Heart left ventricle (tissue), 16 donors: ENCODE measurements at regions not wholly inside any gene's neighbourhood (a gene's known extent, or its start where the extent isn't known, plus 50 kb on each side); places are given as distances from the start of the nearest gene placed in this dataset.

Source experiments
- ATAC-seq, 4 donors: fragments of 200-7000 bp; cut with Tn5 transposase; one replicate each; pipeline ENCODE4 v1.9.1; 2020 to 2022; ENCODE audit warnings: moderate library complexity in 4 of 4, mild to moderate bottlenecking in 3 of 4, moderate number of reproducible peaks in 1 of 4
- DNase-seq, 5 donors: peaks; one replicate each; pipeline ENCODE4 v3.0.0-alpha.2; 2020
- H3K27ac ChIP-seq, 12 donors: fragments of 200-600 bp; sonication (generic) in 4 of 12; one replicate each; pipeline versions ENCODE4 v1.5.0 to v1.8.0; 2016 to 2022; ENCODE audit warnings: mild to moderate bottlenecking in 2 of 12
- H3K27me3 ChIP-seq, 9 donors: fragments of 200-600 bp; sonication (generic) in 2 of 9; one replicate each; pipeline versions ENCODE4 v1.5.1 to v1.8.0; 2016 to 2022; ENCODE audit warnings: mild to moderate bottlenecking in 3 of 9
- H3K36me3 ChIP-seq, 9 donors: fragments of 200-600 bp; sonication (generic) in 2 of 9; one replicate each; pipeline versions ENCODE4 v1.5.0 to v1.8.0; 2018 to 2022; ENCODE audit warnings: mild to moderate bottlenecking in 2 of 9
- H3K4me1 ChIP-seq, 12 donors: fragments of 200-600 bp; sonication (generic) in 4 of 12; one replicate each; pipeline versions ENCODE4 v1.5.0 to v1.8.0; 2016 to 2022; ENCODE audit warnings: mild to moderate bottlenecking in 3 of 12
- H3K4me3 ChIP-seq, 12 donors: fragments of 200-600 bp; sonication (generic) in 4 of 12; one replicate each; pipeline versions ENCODE4 v1.5.0 to v1.8.0; 2017 to 2022; ENCODE audit warnings: mild to moderate bottlenecking in 9 of 12, moderate library complexity in 4 of 12
- H3K9me3 ChIP-seq, 12 donors: fragments of 200-600 bp; sonication (generic) in 4 of 12; one replicate each; pipeline versions ENCODE4 v1.5.0 to v1.8.0; 2016 to 2022; ENCODE audit warnings: mild to moderate bottlenecking in 1 of 12
- POLR2A ChIP-seq, 2 donors: fragments of 450-650 bp; IDR thresholded peaks; one replicate each; pipeline ENCODE4 v1.6.1; 2017; ENCODE audit warnings: antibody characterized with exemption in 2 of 2, mild to moderate bottlenecking in 2 of 2, moderate library complexity in 2 of 2
- WGBS, 4 donors: extraction: QIAGEN DNeasy Blood & Tissue Kit in 2 of 4; methylation state at CpG; one replicate each; pipeline versions ENCODE4 v1.1.5 to v1.1.7; 2013 to 2018; 5-methylcytosine and 5-hydroxymethylcytosine counted together
- intact Hi-C, 10 donors: fragments of 100-400 bp; cut with DNase I; formaldehyde crosslinking; loops; one replicate each; pipeline versions ENCODE4 v1.11.1 to v1.14.2; 2022
- TF ChIP-seq, protein P1 (sequence below), 12 donors: fragments of 200-600 bp; sonication (generic) in 4 of 12; IDR thresholded peaks; one replicate each; pipeline versions ENCODE4 v1.5.0 to v1.8.0; 2018 to 2022; ENCODE audit warnings: antibody characterized with exemption in 12 of 12, mild to moderate bottlenecking in 5 of 12
- donor health status: ischemic (EF 13 %, LVEDD 7.1; RV severe dilation, severe dysfunction).
- donor health status: healthy with polysubstance abuse.
- donor health status: DM: no; HTN: yes; CAD: no.
- donor health status: DM: no; HTN: no; CAD: no.
- donor health status: ischemic (EF 25% LVEDD 6.9; RV normal size, moderate dysfunction).
- donor health status: ischemic (EF 25% LVEDD 5.7; RV mildly dilated, moderate dysfunction).
- donor health status: healthy.
- donor health status: DM: yes; HTN: yes; CAD: no.
- donor health status: ischemic (EF 35%, LVEDD 5.7; RV mildly dilated, moderate dysfunction).
- donor health status: nonischemic (EF 11% LVEDD 7.7; RV severe dilation, severe dysfunction).
- donor health status: DM: yes; HTN: yes; CAD: no.
- donor health status: PGD.
- donor health status: ischemic (EF 29% LVEDD 5.4; RV normal size, mild dysfunction).
- donor health status: nonischemic (EF 23%, LVEDD 6.1; RV moderate dilation, normal function).

DNA sequence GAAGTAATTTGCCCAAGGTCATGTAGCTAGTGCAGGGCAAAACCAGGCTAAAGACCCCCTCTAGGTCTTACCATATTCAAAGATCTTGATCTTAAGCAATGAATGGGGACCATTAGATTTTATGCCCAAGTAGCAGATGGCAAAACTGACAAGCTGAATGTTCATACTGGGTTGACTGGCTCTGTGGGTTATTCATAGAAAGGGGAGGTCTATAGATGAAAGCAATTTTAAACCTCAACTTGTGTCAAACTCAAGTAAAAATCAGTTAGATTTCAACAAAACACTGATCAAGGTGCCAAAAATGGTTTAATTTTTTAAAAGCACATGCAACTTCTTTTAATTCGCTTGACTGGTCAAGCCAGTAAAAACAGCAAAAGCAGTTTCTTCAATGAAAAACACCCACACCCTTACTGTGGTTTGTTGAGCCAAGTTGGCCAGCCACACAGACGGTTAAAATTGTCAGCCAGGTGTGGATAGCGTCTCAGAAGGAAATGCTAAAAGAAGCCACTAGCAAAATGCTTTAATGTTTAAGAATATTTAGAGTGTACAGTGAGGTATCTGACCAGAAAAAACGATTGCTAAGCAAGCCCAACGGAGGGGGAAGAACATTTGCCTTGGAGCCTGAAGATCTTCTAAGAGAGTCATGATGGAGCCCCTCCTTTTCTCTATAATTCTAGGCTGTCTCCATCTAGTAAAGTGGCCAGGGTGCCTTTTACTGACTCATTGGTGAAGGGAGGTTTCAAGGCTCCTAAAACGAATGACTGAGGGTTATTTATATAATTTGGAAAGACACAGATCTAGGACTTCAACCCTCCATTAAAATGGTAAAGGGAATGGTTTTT, 539.6 kb upstream of the CLINT1 start:
- intact Hi-C loops = no loop called here
- Histone ChIP-seq H3K27me3 (no peaks in the 10 kb centered on the region), H3K36me3 (no peaks in the 10 kb centered on the region), H3K4me3 (no peak overlapping the region), H3K9me3 (peaks cover 0 to 14% (median 4%) of the 10 kb centered on the region in 12 donors), H3K27ac (no peak overlapping the region), H3K4me1 (no peaks in the 10 kb centered on the region)
- no peak for DNase-seq
- TF ChIP-seq, protein P1, sequence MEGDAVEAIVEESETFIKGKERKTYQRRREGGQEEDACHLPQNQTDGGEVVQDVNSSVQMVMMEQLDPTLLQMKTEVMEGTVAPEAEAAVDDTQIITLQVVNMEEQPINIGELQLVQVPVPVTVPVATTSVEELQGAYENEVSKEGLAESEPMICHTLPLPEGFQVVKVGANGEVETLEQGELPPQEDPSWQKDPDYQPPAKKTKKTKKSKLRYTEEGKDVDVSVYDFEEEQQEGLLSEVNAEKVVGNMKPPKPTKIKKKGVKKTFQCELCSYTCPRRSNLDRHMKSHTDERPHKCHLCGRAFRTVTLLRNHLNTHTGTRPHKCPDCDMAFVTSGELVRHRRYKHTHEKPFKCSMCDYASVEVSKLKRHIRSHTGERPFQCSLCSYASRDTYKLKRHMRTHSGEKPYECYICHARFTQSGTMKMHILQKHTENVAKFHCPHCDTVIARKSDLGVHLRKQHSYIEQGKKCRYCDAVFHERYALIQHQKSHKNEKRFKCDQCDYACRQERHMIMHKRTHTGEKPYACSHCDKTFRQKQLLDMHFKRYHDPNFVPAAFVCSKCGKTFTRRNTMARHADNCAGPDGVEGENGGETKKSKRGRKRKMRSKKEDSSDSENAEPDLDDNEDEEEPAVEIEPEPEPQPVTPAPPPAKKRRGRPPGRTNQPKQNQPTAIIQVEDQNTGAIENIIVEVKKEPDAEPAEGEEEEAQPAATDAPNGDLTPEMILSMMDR (IDR thresholded peaks at IDR 0.05) = no peak
- TF ChIP-seq POLR2A (IDR thresholded peaks at IDR 0.05) = no peak
- no peak for ATAC-seq
- WGBS, 4 donors = 61 to 68% (median 67%) methylated on average over 6 of the region's 6 CpGs

DNA sequence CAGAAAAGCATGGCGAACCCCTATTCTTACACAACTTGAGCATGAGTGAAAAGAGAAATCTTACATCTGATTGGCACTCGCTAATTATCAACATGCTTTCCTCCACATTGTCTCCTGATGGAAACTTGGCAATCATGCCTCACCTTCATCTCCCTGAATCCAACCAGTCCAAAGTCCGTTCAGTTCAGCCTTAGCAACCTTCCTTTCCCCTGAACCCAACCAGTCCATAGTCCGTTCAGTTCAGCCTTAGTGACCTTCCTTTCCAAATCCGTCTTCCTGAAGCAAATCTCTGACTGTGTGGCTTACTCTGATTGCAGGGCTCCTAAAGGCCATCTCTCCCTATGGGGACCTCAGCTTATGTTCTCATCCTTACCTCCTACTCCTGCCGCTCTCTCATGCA, 538.3 kb upstream of the CLINT1 start:
- WGBS, 4 donors = 83 to 92% (median 86%) methylated on average over 6 of the region's 6 CpGs
- intact Hi-C loops = no loop called here
- Histone ChIP-seq H3K4me3 (no peak overlapping the region), H3K36me3 (no peaks in the 10 kb centered on the region), H3K27ac (no peak overlapping the region), H3K9me3 (peaks cover 0 to 1% (median 0%) of the 10 kb centered on the region in 12 donors), H3K27me3 (no peaks in the 10 kb centered on the region), H3K4me1 (no peaks in the 10 kb centered on the region)
- ATAC-seq (no peak), DNase-seq (no peak)
- TF ChIP-seq POLR2A (IDR thresholded peaks at IDR 0.05) = no peak
- TF ChIP-seq, protein P1 (IDR thresholded peaks at IDR 0.05) = no peak

DNA sequence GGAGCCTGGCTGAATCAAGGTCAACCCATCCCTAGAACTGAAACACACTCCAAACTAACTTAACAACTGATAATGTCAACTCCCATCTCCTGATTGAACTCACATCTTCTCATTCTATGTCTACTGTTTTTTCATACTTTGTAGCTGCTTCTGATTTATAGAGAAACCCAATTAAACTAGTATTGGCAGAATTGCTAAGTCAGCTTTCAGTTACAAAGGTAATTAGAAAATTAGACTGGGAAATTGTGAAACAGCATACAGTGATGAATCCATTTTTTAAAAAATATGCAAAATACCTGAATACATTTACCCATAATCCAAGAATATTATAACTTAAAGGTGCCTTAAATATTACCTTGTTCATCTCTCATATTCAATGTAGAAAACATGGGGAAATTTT, 535.2 kb upstream of the CLINT1 start:
- H3K9me3 ChIP-seq = no peaks in the 10 kb centered on the region
- intact Hi-C loops = no loop called here
- no peak for ATAC-seq

DNA sequence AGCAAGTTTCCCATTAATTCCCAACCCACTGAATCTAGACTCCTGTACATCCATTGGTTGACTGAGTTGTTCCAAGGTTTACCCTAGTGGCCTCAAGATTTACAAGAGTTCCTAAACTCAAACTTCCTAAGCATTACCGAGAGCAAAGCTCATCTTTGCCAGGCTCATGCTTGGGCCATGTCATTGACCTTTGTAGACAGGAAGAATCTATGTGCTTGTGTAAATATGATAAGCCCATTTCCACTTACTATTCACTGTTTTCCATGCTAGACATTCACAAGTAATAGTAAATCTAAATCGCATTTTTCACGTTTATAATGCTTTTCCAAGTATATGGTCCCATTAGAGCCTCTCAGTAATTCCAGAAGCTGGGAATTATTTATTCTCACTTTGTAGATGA, 534.5 kb upstream of the CLINT1 start:
- DNase-seq (no peak), ATAC-seq (no peak)
- Histone ChIP-seq H3K36me3 (no peaks in the 10 kb centered on the region), H3K4me3 (no peak overlapping the region), H3K27me3 (no peaks in the 10 kb centered on the region), H3K27ac (no peak overlapping the region), H3K4me1 (peaks cover 0 to 9% (median 0%) of the 10 kb centered on the region in 12 donors), H3K9me3 (no peaks in the 10 kb centered on the region)
- WGBS, 4 donors = 65 to 79% (median 68%) methylated on average over 3 of the region's 3 CpGs
- no peak for TF ChIP-seq POLR2A (IDR thresholded peaks at IDR 0.05)
- TF ChIP-seq, protein P1 (IDR thresholded peaks at IDR 0.05) = no peak
- intact Hi-C loops = no loop called here

More for the DNA sequence above, 535.2 kb upstream of the CLINT1 start:
- peaks cover 0 to 9% (median 0%) of the 10 kb centered on the region in 12 donors for H3K4me1 ChIP-seq
- TF ChIP-seq POLR2A (IDR thresholded peaks at IDR 0.05) = no peak
- TF ChIP-seq, protein P1 (IDR thresholded peaks at IDR 0.05) = no peak
- no peaks in the 10 kb centered on the region for H3K27me3 ChIP-seq
- H3K27ac ChIP-seq = no peak overlapping the region
- H3K4me3 ChIP-seq = no peak overlapping the region
- no peaks in the 10 kb centered on the region for H3K36me3 ChIP-seq
- no peak for DNase-seq
